ENCODE measurements at regions not wholly inside any gene's neighbourhood (a gene's known extent, or its start where the extent isn't known, plus 50 kb on each side); places are given as distances from the start of the nearest gene placed in this dataset.
"Not testable (repeated sequence)": the region's sequence is repeated elsewhere in the genome, so short reads cannot be mapped to it uniquely, and the experiment has no call there.

DNA sequence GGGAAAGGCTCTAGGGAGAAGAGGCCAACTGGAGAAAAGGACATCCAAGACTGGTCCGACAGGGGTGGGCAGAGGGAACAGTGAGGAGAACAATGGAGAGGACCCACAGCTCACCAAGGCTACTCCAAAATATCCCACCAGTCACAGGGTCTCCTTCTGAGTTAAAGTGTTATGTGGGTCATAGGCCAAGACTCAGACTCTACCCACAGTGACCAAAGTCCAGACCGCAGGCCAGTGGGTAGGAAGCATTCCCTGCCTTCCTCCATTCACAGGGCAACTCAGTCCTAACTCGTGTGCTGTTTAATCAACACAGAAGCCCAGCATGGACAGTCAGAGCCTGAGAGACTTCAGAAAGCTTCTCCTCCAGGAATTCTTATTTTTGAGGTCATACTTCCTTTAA lies 260.6 kb downstream of the SMAD2 start:
- DNase-seq: no peak

DNA sequence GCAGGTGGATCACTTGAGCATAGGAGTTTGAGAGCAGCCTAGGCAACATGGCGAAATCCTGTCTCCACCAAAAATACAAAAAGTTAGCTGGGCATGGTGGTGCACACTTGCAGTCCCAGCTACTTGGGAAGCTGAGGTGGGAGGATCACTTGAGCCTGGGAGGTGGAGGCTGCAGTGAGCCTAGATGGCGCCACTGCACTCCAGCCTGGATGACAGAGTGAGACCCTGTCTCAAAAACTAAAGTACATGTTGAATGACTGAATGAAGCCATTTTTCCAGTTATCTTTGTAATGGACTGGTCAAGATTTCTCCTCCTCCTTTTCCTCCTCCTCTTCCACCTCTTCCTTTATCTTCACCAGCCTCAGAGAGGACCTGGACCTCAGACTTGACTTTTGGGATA lies 272.0 kb downstream of the SMAD2 start:
- DNase-seq: no peak

DNA sequence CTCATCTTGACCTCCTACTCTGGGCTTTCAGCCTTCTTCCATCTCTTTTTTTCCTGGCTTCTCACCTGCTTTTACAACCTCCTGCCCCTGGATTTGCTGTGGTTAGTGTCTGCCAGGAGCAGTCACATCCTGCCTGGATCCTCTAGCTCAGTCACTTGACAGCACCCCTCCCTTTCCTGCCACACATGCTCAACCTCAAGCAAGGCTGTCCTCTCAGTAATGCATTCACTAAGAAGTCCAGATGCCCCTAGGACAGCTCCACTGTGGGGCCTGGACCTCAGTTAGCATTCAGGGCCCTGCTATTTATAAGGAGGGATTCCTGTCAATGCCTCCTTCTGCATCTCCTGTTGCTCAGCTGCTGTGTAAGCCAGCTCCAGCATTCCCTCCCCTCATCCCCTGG lies 275.5 kb downstream of the SMAD2 start:
- no peak for DNase-seq

DNA sequence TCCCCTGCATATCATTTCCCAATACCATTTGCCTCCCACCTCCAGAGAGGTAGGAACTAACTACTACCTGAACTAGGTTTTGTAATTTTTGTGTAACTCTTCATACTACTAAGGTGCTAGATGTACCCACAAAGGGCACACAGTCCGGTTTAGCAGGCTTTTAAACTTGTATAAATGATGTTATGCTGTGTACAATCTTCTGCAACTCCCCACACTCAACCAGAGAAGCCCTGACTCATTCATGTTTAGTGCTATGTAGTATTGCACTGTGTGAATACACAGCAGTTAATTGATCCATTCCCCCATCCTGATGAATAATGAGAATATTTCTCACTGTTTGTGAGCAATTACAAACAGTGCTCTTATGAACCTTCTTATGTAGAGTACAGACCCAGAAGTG lies 285.6 kb downstream of the SMAD2 start:
- no peak for DNase-seq

DNA sequence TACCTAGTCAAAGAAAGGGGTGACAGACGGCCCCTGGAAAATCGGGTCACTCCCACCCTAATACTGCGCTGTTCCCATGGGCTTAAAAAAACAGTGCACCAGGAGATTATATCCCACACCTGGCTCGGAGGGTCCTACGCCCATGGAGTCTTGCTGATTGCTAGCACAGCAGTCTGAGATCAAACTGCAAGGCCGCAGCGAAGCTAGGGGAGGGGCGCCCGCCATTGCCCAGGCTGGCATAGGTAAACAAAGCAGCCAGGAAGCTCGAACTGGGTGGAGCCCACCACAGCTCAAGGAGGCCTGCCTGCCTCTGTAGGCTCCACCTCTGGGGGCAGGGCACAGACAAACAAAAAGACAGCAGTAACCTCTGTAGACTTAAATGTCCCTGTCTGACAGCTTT lies 292.9 kb downstream of the SMAD2 start:
- DNase-seq: not testable (repeated sequence)

DNA sequence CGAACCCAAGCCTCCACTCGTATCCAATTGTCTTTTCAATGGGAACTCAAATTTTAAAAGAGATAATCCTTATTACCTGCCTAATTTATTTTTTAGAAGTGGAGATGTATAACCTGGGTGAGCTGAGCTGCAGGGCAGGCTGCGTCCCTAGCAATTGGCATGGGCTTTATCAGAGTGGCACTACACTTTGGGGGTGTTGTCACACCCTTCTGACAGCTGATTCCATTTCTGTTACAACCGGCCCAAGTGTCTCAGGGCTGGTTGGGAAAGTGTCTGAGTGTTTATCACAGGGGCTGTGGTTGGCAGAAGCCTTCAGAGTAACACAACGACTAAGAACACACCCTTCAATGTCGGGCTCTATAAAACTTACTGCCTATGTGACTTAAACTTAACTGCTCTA lies 295.0 kb downstream of the SMAD2 start:
- no peak for DNase-seq

DNA sequence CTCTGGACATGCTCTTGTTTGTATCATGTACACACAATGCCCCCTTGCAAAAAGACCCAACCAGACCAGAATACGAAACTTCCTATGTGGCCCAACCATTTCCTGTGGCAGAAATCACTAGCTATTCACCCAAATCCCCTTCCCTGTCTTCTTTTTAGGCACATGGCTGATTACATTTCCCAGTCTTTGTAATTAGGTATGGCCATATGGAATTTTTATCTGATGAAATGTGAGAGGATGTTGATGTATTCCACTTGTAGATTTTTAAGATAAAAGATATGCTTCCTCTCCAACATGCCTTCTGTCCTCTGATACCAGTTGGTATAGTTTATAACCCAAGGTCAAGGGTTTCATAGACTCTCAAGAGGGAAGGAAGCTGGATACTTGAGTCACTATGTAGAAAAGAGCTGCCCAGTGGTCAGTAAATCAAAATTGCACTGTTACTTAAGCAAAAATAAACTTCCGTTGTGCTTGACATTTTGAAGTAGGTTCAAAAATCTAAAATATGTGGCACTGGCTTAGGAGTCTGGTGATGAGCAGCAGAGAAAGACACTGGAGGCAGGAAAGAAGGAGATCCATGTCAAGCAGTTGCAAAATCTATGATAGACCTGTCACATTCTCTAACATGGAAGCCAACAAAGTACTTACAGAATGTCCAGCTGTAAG lies 297.4 kb downstream of the SMAD2 start:
- no peak for DNase-seq

DNA sequence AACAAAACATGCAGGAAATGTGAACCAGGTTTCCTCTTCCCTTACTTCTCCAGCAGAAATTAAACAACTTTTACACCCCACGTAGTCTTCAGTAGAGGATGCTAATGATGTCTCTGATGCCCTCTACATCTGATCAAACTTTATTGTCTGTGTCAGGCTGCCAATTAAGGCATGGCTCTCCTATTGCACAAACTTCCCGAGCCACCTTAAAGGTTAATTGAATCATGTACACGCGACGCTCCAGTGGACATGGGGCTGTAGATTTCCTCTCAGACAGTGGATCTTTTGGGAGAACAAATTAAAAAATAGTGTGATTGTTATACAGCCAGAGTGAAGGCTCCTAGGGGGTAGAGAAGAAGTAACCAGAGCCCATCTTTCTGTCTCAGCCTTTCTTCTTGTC lies 301.6 kb downstream of the SMAD2 start:
- no peak for DNase-seq

DNA sequence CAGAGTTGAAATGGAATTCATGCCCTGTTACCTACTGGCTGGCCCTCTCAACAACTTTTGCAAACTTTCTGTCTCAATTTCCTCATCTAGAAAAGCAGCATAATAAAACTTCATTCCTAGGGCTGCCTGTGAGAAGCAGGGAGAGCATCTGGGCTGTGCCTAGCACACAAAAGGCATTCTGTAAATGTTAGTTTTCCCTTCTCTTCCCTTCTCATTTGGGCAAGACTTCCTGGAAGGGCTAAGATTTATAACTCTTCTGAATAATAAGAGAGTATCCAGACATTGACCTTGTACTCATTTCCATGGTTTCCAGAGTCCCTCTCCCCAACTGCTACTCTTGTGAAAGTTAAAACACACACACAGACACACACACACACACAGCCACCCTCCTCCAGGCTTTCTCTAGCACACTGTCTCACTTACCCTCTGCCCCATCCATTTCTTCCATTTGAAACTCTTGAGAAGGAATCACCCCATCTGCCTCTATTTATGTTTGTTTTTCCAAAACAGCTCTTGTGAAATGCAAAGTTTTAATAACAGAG lies 302.1 kb downstream of the SMAD2 start:
- DNase-seq: no peak

DNA sequence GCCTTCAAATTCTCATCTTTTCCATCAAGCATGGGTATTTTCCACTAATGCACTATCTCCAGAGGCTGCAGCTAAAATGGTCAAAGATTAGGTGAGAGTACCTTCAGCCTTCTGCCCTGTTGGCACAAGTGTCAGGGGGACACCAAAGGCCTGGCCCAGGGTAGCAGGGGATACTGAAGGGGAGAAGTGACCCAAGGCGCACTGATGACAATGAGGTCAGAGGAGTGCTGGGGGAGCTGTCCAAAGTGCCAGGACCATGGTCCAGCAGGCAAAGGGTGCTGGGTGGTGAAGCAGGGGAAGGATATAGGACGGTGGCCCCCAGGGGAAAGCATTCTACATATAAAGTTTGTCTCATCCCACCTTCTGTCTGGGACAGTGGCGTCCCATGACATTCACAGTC lies 303.4 kb downstream of the SMAD2 start:
- no peak for DNase-seq

DNA sequence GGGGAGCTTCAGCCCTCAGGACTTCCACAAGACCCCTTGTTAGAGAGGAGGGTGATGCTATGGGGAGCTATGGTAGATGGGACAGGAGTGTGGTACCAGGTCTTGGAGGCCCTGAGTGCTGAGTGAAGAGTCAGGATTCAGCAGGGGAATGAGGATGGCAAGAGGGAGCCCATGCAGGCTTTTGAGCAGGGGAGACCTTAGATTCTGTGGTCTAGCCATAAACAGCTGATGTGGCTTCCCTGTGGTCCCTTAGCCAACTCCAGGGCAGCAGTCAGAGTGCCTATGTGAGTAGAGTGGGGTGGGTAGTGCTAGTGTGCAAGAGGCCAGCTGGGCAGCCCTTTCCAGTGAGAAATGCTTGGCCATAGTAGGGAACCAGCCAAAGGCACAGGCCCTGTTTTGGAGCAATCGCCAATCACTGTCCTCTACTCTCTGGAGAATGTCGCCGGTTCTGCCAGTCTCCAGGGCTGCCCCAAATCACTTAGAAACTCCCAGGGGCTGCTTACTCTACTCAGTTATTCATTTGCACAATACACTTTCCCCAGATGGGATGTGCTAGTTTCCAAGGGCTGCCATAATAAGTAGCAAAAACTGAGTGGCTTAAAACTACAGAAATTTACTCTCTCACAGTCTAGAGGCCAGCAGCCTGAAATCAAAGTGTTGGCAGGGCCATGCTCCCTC lies 310.5 kb downstream of the SMAD2 start:
- DNase-seq: no peak

DNA sequence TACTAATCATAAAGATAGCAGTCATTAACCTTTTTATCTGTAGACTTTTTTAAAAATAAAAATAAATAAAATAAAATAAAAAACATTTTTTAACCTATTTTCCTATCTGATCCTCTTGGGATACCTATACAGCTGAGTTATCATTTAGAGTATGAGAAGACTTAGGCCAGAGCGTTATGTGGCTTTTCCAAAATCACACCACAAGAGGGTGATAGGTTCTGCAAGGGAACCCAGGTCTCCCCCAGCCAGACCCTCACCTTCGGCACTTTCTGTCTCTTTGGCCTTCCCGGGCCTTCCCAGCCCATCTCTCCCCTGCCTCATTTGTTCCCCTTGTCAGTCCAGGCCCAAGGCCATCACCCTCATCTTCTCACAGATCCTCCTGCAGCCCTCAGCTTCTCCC lies 311.7 kb downstream of the SMAD2 start:
- no peak for DNase-seq

DNA sequence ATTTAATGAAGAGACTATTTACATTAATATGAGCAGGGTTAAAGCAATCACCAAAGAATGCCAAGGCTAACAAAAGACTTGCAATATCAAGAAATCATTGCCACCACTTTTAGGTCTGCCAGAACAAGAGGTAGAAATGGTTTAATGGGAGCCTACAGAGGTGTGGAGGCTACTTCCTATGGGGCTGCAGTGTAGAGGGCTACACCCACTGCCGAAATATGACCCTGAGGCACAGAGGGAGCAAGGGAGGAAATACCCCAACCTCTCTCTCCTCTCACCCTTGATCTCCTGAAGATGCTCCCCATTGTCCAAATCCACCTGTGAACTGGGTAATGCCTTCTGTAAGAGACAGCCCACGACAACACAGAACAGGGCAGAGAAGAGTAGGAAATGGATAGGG lies 315.4 kb downstream of the SMAD2 start:
- DNase-seq: no peak

DNA sequence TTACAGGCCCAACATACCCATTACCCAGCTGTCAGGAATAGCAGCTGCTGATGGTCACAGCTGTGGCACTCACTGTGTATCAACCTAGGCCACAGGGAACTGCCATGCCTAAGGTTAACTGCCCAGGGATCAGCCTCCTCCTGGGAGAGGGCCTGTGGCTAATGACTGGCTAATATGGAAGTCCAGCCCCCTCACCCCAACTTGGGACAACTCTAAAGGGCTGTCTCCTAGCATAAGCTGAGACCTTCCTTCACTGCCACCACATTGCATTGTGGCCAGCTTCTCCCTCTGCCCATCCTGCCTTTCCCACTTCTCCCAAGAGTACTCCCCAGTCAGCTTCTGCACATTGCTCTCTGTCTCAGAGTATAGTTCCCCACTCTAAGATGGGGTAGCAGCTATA lies 316.5 kb downstream of the SMAD2 start:
- DNase-seq: no peak

DNA sequence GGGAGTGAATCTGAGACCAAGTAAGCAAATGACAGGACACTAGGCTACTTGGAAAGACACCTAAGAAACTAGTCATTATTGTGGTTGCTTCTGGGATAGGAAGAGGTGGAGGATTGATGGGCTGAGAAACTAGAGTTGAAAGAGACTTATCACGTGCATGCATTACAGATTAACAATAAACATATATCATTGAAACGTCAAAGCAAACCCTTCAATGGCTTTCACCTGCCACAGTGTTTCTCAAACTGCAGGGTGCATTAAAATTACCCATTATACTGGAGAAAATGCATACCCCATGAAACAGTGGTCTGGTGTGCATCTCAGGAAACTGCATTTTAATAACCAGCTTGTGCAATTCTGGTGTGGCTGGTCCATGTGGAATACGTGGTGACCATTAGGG lies 318.8 kb downstream of the SMAD2 start:
- DNase-seq: no peak

DNA sequence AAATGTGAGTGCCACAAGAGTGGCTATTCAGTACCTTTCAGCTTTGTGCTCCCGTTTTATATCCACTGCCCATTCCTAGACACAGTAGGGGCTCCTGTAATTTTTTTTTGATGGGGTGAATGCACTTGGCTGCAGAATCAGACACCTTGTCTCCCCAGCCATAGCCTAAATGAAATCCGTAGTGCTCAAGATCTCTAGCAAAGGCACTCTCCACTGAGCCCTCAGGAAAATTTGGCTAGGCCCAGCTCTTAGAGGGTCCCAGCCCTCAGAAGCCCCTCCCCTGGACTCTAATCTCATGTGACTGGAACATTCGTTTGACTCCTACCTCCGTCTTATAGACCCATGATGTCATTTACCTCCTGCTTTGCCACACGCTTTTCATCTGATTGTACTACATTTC lies 323.9 kb downstream of the SMAD2 start:
- DNase-seq: no peak

DNA sequence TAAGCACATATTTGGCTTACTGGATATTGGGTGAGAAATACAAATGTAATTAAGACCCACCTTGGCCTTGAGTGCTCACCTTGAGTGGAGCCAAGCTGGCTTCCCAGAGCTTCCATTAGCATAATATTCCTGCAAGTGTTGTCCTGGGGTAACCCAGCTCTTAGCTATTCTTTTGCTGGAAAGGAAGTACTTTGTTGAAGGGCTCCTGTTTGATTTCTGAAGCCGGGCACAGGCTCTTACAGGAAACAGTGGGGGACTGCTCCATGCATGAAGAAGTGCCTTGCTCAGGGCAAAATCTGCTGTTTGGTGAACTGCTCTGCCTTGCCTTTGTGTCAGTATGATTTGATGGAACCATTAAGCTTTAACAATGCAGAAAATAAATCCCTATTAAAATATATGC lies 325.4 kb downstream of the SMAD2 start:
- DNase-seq: no peak

DNA sequence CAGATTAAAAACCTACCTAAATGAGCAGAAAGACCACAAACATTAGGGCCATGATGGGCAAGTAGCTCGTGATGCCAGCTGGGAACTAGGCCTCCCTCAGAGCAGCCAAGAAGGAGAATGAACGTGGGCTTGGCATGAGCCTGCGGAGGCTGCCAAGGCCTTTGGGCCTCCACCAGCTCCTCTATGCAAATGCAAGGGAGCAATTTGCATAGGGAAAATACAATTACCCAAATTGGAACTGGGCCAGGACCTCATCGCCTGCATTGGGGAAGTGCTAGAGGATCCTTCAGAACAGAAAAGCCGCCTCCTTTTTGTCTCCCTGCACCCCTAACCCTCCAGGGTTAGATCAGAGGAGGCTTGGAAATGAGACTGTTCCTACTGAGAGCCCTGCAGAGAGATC lies 326.4 kb downstream of the SMAD2 start:
- DNase-seq: no peak

DNA sequence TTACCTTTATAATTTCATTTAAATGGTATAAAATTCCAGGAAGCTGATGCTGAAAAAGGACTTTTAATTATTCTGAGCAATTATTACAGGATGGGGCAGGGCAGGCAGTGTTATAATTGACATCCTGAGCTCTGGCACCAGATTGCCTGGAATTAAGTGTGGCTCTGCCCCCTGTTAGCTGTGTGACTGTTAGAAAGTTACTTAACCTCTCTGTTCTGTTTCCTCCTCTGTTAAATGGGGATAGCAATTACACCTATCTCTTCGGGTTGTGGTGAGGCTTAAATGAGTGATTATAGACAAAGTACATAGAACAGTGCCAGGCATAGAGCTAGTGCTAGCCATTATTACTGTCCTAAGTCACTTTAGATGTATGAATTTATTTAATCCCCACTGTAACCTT lies 327.3 kb downstream of the SMAD2 start:
- DNase-seq: no peak

DNA sequence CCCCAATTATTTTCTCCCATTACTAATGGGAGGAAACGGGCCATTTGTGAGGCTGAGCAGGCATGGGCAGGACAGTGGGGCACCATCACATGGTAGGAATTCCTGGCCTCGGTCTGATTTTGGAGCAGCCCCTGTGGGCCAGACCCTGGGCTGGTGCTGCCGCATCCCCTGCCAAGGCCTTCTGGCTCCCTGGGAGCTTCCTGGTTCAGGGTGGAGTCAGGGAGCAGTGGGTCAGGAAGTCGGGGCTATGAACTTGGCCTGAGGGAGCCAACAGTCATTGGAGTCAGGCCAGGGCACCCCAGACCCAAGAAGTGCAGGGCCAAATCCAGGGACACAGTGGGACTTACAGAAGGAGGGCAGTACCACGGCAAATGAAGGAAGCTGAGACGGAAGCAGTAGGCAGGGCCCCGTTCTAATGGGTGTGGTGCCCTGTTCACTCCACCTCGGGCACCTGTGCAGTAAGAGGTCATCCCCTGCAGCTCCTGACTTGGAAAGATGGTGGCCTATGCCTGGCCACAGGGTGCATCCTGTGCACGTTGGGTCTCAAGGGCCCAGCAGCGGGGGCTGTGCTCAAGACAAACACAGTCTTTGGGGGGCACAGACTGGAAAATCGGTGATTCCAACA lies 328.1 kb downstream of the SMAD2 start:
- no peak for DNase-seq

DNA sequence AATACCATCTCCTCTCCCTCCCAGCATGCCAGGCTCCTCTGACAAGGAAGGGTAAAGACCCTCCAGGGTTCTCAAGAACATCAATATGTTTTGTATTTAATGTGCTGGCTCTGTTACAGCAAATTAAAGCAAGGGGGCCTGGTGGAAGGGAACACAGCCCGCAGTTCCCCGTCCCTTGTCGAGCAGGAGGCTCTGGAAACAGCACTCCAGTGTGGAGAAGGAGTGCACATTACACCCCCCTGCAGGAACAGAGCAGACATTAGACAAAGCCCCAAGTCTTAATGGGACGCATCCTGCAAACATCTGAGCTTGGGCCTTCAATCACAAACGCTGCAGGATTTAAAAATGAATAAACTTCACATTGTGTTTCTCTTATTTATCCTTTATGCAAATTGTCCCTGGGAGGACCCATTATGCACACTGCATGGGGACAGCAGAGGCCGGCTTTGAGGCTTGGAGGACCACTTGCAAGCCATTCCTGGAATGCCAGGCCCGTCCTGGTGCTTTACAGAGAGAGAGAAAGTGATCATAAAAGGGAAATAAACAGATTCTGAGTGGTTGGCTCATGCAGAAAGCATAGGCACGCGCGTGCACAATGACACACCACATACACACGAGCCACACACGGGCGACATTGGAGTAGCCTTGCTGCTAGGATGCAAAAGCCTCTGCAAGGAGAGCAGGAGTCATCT lies 328.7 kb downstream of the SMAD2 start:
- no peak for DNase-seq

DNA sequence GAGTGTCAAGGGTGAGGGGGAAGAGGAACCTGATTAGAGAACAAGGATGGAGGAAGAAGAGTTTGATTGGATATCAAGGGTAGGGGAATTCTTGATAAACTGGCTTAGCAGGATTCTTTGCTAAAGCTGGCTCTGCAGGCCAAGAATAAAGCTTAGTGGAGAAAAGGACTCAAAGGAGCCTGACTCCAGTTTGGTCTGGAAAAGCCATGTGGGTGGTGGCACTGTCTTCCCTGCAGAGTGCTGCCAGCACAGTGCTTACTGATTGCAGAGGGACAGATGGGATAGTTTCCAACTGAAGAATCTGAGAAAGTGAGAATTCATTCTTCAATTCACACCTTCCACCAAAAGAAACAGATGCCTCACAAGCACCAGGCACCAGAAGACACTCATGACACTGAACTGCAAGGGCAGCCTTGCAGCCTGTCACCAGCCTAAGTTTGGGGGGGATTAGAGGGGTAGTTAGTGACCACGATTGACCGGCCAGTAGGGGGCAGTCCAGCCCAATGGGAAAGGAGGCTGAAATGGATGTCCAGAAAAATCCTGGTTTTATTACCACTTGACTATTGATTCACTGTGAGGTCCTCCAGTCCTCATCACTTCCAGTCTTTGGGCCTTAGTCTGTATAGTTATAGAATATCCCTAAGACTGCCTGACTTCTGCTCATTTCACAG lies 334.5 kb downstream of the SMAD2 start:
- no peak for DNase-seq

DNA sequence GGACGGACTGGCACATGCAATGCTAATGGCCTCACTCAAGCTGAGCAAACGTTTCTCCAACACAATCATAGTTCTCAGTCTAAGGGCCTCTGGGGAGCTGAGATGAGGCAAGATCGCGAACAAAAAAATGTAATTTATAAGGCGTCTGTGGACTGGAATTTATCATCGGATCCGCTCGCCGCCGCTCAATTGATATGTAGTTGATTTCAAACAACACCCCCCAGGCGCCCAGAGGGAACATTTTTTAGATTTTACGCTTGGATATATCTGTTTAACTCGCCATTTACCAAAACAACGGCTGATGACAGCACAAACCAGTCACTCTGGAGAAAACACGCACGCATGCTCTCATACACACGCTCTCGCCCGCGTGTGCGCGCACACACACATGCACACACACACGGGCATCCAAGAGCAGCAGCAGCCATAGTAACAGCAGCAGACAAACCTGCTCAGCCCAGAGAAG lies 335.8 kb downstream of the SMAD2 start:
- DNase-seq: no peak
